GM13976 (cell line): ENCODE measurements at regions not wholly inside any gene's neighbourhood (a gene's known extent, or its start where the extent isn't known, plus 50 kb on each side); places are given as distances from the start of the nearest gene placed in this dataset.

Source experiments
- DNase-seq: peaks from one replicate; pipeline ENCODE4 v3.0.0; 2012; ENCODE audit warnings: low spot score
- CTCF ChIP-seq: IDR thresholded peaks from 2 replicates; pipeline ENCODE4 v1.5.1; 2012; ENCODE audit warnings: borderline replicate concordance, mild to moderate bottlenecking; ENCODE audit not compliant: insufficient read depth; ENCODE audit errors: extremely low read depth, missing control alignments, control extremely low read depth
- in situ Hi-C: fragments of 300-500 bp; cut with MboI; formaldehyde crosslinking; loops from one replicate; pipeline ENCODE4 v1.12.0; 2022; ENCODE audit warnings: low sequenced_read_pairs, mixed read lengths, inconsistent platforms; ENCODE audit not compliant: unreplicated experiment

- DNase-seq, result no peak
- in situ Hi-C loops, result no loop called here
- TF ChIP-seq CTCF, result no peak
Observed at GRCh38 chr9:20032413-20033006, 243.7 kb upstream of the SLC24A2 start.

GRCh38 chr9:20031836-20032235 lies 243.0 kb upstream of the SLC24A2 start:
- in situ Hi-C loops, result no loop called here
- TF ChIP-seq CTCF, result no peak
- no peak for DNase-seq

- TF ChIP-seq CTCF, result no peak
- DNase-seq, result no peak
- in situ Hi-C loops, result no loop called here
Observed at GRCh38 chr9:20030671-20031070, 241.8 kb upstream of the SLC24A2 start.

- TF ChIP-seq CTCF, result no peak
- in situ Hi-C loops, result no loop called here
- DNase-seq, result no peak
Observed at GRCh38 chr9:20030221-20030620, 241.4 kb upstream of the SLC24A2 start.

GRCh38 chr9:20028849-20029231 lies 240.0 kb upstream of the SLC24A2 start:
- DNase-seq, result no peak
- no peak for TF ChIP-seq CTCF
- in situ Hi-C loops, result no loop called here

- in situ Hi-C loops, result no loop called here
- no peak for DNase-seq
- TF ChIP-seq CTCF, result no peak
Observed at GRCh38 chr9:20028192-20028848, 239.5 kb upstream of the SLC24A2 start.
